ENCODE measurements at regions not wholly inside any gene's neighbourhood (a gene's known extent, or its start where the extent isn't known, plus 50 kb on each side); places are given as distances from the start of the nearest gene placed in this dataset.

DNA sequence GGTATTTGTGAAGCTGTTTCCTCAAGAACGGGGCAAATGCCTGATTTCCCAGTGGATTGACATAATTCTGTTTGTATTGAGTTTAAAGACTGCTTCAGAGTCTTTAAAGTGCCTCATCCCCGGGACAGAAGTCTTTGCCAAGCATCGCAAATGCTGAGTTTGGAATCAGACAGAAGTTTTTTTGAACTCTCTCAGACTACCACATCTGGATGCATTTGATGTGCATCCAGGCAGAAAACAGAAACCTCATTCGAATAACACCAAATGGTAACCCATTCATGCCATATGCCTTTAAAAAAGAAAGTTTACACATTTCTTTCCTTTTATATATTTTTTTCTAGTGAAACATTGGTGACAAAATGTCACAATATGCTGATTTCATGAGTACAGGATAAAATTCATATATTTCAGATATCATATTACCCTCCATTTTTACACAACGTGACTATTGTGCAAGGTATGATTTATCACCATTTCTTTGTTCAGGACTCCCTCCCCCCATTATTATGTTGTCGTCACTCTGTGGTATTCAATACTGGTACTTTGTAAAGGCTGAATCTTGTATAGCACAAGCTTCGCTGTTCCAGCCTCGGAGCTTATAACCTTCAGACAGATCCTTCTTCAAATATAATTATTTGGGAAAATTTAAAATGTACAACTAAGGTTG, 91.1 kb downstream of the ZNF608 start:
- peak overlapping the region; percentile 77 for H3K27ac ChIP-seq
- TF ChIP-seq, protein P1, sequence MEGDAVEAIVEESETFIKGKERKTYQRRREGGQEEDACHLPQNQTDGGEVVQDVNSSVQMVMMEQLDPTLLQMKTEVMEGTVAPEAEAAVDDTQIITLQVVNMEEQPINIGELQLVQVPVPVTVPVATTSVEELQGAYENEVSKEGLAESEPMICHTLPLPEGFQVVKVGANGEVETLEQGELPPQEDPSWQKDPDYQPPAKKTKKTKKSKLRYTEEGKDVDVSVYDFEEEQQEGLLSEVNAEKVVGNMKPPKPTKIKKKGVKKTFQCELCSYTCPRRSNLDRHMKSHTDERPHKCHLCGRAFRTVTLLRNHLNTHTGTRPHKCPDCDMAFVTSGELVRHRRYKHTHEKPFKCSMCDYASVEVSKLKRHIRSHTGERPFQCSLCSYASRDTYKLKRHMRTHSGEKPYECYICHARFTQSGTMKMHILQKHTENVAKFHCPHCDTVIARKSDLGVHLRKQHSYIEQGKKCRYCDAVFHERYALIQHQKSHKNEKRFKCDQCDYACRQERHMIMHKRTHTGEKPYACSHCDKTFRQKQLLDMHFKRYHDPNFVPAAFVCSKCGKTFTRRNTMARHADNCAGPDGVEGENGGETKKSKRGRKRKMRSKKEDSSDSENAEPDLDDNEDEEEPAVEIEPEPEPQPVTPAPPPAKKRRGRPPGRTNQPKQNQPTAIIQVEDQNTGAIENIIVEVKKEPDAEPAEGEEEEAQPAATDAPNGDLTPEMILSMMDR (IDR thresholded peaks at IDR 0.05), result no peak
- TF ChIP-seq ZFX (IDR thresholded peaks at IDR 0.05; ENCODE audit: borderline replicate concordance), result no peak

DNA sequence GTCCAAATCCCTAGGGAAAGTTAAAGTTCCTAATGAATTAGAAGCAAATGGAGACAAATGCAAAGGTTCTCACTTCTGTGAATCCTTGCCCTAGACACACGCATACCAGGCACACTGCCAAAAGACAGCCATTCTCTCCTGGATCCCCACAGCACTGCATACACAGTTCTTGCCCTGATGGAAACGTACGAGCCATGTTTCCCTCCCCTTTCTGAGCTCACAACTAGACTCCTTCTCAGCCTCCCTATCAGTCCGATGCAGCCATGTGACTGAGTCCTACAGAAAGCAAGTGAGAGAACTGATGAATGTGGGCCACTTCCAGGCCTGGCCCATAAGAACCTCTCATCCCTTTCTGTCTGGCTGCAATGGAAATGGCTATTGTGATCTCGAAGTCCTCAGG, 92.0 kb downstream of the ZNF608 start:
- no peak for TF ChIP-seq ZFX (IDR thresholded peaks at IDR 0.05; ENCODE audit: borderline replicate concordance)
- TF ChIP-seq, protein P1 (IDR thresholded peaks at IDR 0.05), result no peak
- H3K27ac ChIP-seq, result no peak overlapping the region

DNA sequence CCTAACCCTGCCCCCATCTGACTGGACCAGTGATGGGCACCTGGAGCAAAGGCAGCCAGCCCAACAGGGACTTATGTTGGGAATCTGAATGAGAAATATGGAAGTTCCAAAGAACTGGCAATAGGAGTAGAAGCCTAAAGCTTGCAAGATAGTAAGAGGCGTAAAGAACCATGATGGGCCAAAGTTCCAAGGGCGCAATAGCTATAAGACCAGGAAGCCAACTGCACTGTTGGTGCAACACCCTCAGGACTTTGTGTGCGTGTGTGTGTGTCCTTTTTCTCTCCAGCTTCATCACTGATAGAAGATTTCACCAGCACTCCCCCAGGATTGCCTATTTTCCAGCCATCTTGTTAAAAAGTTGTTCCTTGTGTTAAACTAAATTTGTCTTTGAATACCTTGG, 92.8 kb downstream of the ZNF608 start:
- H3K27ac ChIP-seq, result no peak overlapping the region
- TF ChIP-seq ZFX (IDR thresholded peaks at IDR 0.05; ENCODE audit: borderline replicate concordance), result no peak
- TF ChIP-seq, protein P1 (IDR thresholded peaks at IDR 0.05), result no peak

DNA sequence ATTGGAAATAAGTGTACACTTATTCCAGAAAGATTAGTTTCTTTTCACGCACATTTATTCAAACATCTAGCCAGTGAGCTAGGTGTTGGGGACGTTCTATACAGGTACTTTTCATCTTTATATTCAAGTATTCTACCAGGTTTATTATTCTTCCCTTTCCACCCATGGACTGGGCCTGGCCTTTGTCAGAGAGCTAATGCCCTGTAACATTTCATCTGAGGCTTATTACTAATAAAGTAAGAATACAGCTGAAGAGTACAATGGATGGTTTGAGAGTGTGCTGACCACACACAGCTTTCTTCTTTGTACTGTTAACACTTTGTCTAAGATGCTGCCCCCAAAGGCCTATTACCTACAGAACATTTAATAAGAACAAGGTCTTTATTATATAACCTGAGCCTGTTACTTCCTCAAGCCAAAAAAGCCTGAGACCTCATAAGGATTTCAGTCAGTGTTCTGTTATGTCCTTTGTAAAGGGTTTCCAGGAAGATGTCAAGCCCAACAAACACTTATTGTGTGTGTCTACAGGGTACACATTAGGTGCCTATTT, 93.5 kb downstream of the ZNF608 start:
- no peak overlapping the region for H3K27ac ChIP-seq
- no peak for TF ChIP-seq ZFX (IDR thresholded peaks at IDR 0.05; ENCODE audit: borderline replicate concordance)
- TF ChIP-seq, protein P1 (IDR thresholded peaks at IDR 0.05), result no peak

DNA sequence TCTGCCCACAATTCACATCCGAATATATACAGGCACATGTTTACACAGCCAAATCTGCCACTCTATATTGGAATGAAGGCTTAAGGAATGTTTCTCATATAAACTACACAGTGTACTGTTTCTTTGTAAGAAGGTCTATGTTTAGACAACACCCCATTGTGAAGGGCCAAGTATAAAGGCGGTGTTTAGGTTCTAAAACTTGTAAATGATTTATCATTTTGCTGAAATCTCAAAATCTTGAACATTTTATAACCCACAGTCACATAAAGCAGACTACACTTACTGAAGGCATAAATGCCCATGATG, 94.0 kb downstream of the ZNF608 start:
- no peak for TF ChIP-seq ZFX (IDR thresholded peaks at IDR 0.05; ENCODE audit: borderline replicate concordance)
- TF ChIP-seq, protein P1 (IDR thresholded peaks at IDR 0.05), result no peak
- no peak overlapping the region for H3K27ac ChIP-seq

DNA sequence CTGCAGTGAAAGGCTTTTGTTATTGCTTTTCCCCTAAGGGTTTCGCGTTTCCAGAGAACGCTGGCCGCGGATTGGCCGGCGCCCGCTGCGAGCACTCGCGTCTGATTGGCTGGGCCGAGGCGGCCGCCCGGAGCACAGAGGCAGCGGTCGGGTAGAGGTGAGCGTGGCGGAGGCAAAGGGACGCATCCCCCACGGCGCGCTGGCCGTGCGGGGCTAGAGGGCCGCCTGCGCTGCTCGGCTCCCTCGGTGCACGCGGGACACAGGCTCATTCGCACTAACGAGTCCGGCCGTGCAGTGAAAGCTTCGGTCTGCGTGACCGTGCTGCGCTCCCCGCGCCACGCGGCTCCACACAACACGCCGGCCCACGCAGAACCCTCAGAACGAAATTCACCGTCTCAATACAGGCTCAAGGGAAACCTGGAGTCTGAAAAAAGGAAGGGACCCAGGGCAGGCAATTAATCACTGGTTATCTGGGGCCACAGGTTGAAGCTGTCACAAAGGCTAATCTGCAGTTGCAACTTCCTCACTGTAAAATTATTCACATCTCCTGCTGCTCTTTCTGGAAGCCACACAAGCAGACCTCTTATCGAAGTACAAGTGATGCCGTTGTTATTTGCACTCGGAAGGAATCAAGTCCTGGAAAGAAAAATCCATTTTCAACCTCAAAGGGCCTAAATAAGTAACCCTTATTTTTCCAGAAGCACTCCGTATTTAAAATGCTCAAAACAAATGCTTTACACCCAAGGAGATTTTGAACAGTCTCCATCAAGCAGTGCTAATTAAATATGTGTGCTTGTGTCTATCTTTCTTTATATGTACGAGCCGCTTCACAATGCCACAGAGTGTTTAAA, 94.6 kb downstream of the ZNF608 start:
- peak overlapping the region; percentile 32 for H3K27ac ChIP-seq
- TF ChIP-seq, protein P1 (IDR thresholded peaks at IDR 0.05), result no peak
- TF ChIP-seq ZFX (IDR thresholded peaks at IDR 0.05; ENCODE audit: borderline replicate concordance), result no peak

All from 22Rv1 (cell line).